HG03280 (cell line): ENCODE measurements at regions not wholly inside any gene's neighbourhood (a gene's known extent, or its start where the extent isn't known, plus 50 kb on each side); places are given as distances from the start of the nearest gene placed in this dataset.
"Not testable (repeated sequence)": the region's sequence is repeated elsewhere in the genome, so short reads cannot be mapped to it uniquely, and the experiment has no call there.

ENCODE experiments used
- ATAC-seq: cut with Tn5 transposase; IDR thresholded peaks from one replicate; pipeline ENCODE4 v1.9.1; 2021; ENCODE audit warnings: mild to moderate bottlenecking, moderate library complexity; ENCODE audit not compliant: unreplicated experiment

DNA sequence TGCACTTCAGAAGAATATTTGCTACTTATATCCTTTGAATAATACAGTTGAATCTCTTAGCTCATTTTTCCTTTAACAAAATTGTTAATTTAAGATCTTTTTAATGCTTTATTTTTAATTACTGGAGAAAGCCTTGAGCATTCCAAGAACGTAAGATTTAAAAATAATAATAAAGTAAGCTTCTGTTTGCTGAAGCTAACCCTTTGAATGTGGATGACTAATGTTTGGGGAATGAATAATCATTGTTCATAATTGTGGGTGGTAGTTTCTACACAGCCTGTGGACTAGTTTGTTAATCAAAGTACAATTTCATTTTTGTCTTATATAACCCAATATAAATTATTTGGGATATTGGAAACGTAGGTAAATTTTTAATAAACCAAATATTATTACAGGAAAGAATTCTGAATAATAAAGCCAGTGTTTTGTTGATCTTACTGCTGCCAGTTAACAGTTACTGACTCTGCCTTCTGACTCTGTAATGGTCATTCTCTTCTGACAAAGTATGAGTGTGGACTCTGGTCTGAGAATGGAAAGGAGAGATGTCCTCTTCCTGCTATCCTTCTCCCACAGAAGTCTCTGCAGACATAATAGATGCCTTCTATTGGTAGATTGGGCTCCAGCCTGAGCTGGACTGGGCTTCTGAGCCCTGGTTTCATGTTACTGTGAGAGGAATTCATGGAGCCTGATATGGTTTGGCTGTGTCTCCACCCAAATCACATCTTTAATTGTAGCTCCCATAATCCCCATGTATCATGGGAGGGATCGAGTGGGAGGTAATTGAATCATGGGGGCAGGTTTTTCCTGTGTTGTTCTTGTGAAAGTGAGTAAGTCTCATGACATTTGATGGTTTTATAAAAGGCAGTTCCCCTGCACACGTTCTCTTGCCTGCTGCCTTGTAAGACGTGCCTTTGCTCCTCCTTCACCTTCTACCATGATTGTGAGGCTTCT, 292.7 kb upstream of the SLC39A10 start:
- no peak for ATAC-seq

DNA sequence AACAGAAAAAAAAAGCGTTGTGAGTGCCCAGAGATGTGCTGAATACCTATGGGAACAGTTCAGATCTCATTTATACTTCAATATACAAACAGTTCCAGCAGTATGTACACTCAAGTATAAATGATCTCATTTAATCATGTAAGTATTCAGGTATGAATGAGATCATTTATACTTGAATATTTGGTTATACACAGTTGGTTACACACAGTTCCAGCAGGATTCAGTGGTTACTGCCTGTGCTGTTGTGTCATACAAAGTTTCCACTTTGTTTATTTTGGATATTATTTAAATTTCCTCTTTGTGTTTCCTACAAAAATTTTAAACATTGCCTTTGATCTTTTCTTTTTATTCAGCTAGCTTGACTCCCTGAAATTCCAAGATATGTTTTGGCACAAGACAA, 293.5 kb upstream of the SLC39A10 start:
- no peak for ATAC-seq

DNA sequence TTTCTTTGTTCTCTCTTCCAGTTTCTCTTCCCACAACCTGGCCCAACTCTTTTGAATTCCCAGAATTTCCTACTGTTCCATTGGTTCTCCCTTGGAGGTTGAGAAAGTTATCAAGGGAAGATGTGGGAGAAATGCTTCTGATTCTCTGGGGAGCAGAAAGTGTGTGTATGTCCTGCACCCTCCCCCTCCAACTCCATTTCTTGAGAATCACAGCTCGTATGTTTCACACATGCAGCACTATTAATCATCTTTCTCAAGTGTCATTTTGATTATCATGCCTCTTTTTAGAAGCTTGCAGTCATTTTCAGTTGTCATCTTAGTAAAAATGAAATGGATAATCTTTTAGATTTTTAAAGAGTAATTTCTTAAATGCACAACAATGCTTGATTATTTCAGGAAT, 296.8 kb upstream of the SLC39A10 start:
- ATAC-seq = no peak

DNA sequence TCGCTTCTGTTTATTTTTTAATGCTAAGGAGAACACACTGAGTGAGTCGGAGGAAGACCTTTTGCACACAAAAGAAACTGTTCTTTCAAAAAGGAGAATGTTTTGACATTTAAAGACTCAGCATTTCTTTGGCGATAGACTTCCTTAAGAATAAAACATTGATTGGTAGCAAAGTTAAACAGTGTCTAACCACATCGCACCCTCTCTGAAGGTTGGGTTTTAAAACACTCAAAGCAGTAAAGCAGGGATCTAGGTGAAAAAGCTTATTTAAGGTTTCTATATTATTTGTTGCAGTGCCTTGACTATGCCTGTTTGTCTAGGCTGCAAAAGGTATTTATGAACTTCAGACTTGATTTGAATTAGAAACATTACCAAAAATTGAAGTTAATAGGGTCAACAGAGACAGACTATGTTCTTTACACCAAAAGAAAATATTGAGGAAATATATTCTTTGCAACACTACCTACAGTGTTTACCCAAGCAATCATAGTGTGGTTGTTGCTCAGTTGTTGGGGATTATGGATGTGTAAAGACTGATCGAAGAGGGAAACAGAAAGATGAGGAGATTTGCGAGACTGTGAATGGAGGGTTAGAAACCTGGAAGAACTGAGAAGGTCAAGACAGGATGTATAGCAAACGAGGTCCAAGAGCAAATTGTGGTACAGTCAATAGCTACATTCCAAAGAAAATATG, 297.8 kb upstream of the SLC39A10 start:
- ATAC-seq = no peak

DNA sequence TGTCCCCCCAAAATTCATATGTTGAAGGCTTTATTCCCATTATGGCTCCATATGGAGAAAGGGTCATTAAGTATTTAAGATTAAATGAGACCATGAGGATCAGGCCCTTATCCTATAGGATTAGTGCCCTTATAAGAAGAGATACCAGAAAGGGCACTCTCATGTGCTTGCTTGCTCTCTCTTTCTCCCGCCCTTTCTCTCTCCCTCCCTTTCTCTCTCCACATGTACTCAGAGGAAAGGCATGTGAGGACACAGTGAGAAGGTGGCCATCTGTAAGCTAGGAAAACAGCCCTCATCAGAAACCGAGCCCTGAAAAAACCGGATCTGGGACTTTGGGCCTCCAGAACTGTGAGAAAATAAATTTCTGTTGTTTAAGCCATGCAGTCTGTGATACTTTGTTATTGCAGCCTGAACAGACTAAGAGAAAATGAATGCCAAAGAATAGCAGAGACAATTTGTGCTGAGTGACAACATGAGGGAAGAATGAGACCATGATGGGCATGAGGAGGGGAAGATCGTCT, 300.0 kb upstream of the SLC39A10 start:
- ATAC-seq = no peak

DNA sequence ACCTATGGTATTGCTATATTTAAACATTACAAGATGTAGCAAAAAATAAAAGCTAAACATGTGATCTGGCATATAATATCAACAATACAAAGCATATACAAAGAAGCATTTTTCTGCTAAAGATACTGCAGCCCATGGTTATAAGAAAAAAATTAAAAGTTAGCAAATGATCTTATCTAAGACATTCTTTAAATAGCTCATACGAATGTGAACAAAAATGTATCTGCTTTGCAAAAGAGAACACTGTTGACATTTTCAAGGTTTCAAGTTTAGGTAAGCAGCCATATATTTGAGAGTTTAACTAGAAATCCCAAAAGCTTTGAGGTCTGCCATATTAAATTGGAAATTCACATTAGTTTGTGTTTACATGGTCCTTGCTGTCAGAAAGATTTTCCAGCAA, 301.0 kb upstream of the SLC39A10 start:
- ATAC-seq = no peak

DNA sequence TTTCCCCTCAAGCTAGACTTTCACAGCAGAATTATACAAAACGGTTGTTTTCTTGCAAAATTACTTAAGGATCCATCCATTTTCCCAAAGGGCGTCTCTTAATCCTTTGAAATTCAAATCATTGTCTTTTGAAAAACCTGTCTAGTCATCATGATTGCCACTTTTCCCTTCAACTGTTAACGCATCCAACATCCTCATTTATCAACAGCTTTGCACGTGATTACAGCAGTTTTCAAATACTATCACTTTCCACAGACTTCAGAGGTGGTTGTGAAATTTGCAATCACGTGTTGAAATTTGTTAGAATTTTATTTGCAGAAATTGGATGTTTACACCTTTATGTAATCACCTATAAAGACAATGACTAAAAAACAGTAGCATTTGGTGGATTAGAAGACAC, 304.4 kb upstream of the SLC39A10 start:
- ATAC-seq = no peak

DNA sequence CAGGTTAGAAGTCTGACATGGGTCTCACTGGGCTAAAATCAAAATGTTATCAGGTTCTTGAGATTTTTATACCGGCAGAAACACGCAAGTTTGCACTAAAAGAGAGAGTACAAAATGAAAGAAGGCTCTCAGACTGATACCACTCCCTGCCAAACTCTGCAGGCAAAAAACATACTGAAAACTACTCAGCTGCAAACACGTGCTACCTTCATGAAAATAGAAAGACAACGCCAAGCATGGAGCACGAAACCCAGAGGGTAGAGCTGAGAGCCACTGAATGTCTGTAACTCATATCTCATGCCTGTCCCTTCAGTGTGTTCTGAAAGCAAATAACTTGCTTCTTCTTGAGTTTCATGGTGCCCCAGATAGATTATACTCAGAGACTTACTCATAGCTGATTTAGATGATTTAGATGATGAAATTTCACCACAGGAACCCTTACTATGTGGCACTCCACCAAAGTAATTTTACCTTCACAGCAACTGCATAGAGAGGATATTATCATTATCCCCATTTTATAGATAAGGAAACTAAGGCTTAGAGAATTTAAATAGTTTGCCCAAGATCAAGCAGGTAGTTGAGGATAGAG, 313.0 kb upstream of the SLC39A10 start:
- no peak for ATAC-seq

DNA sequence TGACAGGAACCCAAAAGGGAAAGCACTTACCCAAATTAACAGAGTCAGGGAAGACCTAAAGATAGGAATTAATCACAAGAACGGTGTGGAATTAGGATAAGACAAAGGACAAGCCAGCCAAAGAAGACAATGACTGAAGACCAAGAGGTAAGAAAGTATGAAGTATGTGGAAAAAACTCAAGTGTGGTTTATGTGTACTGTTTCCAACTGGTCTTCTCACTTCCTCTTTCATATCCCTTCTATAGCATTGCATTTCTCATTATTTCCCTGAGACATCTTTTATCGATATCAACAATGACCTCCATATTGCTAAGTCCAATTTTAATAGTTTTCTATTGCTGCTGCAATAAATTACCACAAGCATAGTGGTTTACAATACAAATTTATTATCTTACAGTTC, 313.5 kb upstream of the SLC39A10 start:
- no peak for ATAC-seq

DNA sequence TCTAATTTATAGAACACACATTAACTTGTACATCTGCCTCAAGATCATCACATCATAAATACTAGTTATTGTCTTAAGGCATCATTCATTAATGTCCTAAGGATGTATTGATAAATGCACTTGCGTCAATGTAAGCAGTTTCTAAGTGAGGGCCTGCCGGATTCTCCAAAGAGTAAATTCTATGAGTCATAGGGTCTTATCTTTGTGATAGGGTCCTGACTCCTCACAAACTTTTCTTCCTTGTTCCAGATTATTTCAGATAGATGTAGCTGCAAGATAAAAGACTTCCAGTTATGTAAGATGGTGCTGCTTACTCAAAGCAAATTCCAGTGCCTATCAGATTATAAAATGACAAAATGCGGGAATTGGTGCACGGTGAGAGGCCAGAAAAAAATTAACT, 315.0 kb upstream of the SLC39A10 start:
- ATAC-seq = no peak

DNA sequence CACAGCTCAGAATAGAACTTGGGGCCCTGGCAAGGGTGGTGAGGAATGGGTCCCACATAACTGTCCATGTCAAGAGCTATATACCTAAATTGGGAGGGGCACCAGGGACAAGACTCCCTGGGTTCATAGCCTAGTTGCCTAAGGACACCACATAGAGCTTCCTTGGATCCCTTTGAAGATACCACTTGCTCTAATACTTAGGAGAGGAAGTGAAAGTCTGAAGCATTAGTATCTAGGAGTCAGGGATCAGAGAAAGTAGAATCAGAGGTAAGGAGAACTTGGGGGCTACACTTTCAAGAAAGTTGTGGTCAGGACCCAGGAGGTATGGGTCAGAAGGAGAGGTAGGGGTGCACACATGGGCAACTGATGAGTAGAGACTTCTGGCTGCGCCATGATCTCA, 318.2 kb upstream of the SLC39A10 start:
- ATAC-seq = no peak

DNA sequence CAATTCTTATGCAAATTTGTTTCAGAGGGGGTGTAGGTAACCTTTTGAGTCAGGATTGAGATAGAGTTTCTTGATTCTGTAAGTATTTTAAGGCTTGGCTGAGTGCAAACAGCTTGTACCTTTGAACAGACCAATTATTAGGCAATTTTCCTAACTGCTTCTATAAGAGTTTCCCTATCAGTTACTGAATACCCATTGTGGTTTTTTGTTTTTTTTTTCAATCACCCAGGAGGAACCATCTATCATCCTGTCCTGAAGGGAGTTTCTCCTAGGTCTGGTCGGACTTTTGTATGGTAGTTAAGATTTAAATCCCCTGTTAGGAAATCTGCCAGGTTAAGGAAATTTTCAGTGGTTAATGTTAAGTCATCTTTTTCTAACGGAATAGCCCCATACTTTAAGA, 319.4 kb upstream of the SLC39A10 start:
- no peak for ATAC-seq

DNA sequence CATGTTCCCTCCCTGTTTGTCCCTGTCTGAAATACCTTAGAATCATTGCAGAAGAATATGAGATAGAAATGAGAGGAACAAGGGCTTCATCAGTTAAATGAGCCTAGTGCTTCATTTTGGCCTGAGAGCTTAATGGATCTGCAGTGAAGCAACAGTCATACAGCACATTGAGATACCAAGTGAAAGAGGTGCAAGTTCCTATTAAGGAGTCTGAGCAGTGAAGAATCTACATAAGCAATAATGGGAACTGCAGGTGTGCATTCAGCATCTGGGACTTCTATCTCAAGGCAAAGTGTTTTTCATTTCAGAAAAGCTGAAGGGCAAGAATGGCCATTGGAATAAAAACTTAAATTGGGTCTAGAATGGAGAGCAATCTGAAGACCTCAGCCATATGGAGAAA, 323.2 kb upstream of the SLC39A10 start:
- no peak for ATAC-seq

DNA sequence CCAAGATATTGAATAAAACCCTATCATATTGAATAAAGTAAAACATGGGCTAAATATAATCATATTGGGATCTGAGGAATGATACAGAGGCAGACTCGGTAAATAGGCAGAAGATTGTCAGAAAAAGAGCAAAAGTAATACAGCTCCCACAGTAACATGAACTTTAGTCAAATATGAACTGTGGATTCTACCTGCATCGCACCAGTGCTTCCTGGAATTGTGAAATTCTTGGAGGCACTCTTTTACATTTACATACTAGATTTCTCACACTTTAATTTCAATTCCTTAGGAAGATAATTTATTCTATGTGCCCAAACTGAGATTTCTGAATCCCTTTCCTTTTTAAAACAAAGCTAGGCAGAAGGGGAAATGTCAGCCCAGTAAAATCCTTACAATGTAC, 325.1 kb upstream of the SLC39A10 start:
- no peak for ATAC-seq

DNA sequence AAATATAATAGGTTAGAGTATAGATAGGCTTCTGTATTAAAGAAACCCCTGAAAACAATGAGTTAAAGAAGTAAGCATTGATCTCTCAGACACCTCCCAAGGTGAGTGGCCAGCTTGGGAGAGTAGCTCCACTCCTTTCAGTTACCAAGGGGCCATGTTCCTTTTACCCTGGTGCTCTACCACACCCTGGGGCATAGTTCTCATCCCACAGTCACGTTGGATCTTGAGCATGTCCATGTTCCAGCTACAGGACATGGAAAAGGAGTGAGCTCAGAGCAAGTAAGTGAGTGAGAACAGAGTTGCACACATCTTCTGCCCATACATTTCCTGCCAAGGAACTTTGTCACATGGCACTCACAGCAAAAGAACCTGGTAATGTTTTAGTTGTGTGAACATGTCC, 325.9 kb upstream of the SLC39A10 start:
- no peak for ATAC-seq

DNA sequence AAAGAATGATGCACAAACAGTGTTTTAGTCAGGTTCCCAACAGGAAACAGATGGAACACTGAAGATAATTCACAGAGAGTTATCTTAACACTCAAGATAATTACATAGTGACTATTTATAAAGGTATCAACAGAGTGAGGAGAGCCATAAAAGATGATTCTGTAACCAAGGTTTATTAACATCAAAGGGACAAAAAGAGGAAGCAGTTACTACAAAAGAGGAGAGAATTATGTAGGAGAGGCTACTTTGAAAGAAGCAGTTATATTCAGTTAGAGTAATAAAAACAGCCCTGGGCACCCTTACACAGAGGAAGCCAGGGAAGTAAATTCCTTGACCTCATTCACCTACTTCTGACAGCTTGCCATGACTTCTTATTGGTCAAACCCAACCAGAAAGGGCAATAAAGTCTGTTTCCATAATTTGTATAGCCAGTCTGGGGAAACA, 326.5 kb upstream of the SLC39A10 start:
- no peak for ATAC-seq

DNA sequence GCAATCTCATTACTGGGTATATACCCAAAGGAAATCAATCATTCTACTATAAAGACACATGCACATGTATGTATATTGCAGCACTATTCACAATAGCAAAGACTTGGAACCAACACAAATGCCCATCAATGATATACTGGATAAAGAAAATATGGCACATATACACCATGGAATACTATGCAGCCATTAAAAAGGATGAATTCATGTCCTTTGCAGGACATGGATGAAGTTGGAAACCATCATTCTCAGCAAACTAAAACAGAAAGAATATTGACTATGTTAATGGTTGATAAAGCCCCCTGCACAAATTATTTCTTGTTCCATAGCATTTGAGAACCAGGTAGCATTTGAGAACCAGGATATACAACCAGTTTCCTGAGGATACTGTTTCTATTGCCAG, 327.2 kb upstream of the SLC39A10 start:
- not testable (repeated sequence) for ATAC-seq

DNA sequence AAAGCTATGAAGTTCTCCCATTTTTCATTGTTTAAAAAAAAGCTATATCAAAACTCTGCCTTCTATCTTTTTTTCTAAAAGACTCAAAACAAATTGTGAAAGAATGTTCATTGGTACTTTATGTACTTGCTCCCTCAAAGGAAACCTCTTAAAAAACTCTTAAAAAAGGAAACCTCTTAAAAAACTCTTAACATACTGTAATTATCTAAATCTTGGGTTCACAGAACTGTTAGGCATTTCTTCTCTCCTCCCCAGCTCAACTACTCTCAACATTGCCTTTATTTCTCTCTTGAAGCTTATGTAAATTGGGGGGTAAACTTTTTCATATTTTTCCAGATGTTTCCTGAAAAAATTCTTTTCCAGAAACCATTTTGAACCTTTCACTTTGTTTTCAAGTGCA, 330.5 kb upstream of the SLC39A10 start:
- ATAC-seq = no peak

DNA sequence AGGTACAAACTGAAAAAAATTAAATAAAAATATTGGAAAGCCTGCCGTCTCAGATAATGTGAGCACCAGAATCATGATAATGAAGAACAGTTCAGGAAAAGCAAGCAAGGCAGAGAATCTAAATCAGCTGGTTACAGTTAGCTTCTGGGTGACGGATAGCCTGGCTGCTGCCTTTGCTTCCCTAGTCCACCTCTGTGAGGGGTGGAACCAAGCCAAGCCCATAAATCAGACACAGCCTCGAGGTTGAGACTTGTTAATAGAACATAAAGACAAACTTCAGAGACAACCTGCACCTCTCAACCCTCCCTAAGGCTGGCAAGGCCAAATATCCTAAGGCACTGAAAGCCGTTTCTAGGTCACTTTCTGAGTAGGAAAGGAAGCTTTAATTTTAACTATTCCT, 334.7 kb upstream of the SLC39A10 start:
- ATAC-seq = no peak

DNA sequence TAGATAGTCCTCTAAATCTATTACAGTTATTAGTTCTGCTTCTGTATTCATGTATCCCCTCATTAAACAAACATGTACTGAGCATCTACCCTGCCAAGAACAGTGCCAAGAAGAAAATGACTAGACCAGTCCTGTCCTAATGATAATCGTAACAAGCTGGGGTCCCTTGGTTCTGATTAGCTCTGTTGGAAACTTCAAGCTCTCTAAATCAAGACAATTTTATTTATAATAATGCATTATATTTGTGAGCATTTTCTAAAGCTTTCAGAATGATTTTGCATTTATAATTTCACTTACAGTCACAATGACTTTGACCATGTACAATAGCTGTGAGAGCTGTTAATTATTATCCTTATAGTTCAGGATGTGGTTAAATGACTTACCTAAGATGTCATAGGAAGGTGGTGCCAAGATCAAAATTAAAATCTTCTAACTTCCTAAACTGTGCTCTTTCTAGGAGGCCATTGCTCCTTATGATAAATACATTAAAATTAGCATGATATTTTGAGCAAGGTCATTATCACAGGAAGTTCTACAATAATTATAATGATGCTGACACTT, 336.5 kb upstream of the SLC39A10 start:
- peak; percentile 45 for ATAC-seq
